ENCODE measurements at regions not wholly inside any gene's neighbourhood (a gene's known extent, or its start where the extent isn't known, plus 50 kb on each side); places are given as distances from the start of the nearest gene placed in this dataset.
"Not testable (repeated sequence)": the region's sequence is repeated elsewhere in the genome, so short reads cannot be mapped to it uniquely, and the experiment has no call there.

DNA sequence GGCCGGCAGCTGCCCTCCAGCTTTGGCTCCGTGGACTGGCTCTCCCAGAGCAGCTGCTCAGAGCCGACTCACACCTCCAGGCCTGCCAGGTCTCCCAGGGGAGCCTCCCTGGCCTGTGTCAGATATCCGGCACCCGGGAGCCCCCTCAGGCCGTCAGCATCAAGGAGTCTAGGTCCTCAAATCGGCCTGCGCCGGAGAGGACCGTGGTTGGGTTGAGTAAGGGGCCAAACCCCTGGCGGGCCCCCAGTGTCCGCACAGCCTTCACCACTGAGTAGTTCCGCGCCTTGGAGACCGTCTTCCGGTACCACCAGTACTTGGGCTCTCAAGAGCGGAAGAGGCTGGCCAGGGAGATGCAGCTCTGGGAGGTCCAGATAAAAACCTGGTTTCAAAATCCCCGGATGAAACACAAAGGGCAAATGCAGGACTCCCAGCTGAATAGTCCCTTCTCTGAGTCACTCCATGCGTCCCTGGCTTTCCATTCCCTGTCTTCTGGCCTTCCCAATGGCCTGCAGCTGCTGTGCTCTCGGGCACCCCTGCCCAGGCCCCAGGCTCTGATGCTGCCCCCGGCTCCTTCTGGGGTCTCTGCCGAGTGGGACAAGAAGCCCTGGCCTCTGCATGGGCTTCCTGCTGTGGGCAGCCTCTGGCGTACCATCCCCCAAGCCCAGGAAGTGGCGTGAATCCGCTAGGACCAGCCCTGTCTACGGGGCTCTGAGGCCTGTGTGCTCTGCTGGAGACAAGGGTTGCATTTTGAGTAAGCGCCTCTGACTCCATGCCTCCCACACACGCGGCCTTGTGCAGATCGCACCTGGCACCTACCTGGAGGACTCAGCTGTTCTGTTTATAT is 245.1 kb upstream of the ATXN7L3B start:
- no peak for ATAC-seq

DNA sequence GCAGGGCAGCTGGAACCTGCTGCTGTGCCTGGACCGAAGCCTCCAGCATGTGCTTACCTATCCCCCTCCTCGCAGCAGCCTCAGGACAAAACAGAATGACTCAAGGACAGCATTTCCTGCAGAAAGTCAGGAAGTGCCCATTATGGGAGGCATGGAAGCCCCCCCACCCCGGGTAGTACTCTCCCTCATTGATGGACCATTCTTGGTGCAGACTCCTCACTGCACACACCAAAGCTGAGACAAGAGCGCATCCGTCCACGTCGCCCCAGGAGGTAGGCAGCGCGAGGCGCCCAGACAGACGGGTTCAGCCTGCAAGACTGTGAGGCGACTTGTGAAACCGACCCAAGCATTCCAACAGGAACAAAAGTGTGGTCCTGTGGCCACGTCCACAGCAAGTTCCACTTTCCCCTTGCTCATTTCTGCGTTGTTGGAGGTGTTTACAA is 243.9 kb upstream of the ATXN7L3B start:
- ATAC-seq, result no peak

DNA sequence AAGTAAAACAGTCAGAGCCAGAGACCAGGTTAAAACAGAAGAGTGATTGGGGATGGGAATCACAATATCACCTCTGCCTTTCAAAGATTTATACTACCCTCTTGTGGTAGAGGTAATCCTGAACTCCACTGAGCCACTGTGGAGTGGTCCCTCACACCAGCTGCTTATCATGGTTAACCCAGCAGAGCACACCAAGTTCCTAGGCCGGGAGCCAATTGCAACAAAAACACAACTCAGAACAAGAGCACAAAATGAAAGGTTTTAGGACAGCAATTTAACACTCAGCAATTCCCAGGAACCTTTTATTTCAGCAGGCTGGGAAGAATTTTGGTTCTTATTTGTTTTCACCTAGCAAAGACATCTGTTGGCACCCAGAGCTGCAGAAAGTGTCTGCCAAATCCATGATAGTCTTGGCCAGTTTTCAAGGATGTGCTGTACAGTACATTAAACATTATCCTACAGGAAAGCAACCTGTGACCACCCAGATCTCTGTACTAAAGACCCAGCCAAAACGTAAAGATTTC is 220.5 kb upstream of the ATXN7L3B start:
- no peak for ATAC-seq

DNA sequence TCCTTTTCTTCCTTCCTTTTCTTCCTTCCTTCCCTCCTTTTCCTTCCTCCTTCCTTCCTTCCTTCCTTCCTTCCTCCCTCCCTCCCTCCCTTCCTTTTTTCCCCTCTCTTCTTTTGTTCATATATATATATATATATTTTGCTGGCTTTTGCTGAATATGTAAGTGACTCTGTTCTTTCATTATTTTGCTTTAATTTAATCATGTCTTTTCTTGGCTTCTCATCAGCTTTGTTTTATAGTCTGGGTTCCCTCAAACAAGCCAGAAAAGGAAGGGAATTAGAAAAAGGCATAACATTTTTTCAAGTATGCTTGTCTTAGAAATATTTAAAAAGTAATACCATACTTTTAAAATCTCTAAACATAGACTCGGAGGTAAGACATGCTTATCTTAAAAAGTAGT is 219.9 kb upstream of the ATXN7L3B start:
- ATAC-seq, result no peak

DNA sequence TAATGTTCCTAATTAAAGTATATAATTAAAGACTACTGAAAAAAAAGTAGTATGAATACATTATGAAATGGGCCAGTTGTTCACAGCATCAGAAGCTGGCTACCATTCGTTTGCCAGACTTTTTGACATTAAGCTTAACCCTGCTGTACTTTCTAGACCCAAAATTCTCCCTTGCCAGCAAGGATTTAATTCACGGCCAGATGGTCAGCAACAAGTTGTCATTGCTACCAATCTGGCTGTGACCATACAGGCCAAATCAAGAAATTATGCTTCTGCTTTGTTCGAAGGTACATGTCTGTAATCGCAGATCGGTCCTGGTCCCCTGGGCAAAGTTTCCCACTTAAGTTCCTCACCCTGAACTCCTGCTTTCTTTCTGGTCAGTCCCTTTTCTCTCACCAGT is 217.7 kb upstream of the ATXN7L3B start:
- ATAC-seq, result no peak

DNA sequence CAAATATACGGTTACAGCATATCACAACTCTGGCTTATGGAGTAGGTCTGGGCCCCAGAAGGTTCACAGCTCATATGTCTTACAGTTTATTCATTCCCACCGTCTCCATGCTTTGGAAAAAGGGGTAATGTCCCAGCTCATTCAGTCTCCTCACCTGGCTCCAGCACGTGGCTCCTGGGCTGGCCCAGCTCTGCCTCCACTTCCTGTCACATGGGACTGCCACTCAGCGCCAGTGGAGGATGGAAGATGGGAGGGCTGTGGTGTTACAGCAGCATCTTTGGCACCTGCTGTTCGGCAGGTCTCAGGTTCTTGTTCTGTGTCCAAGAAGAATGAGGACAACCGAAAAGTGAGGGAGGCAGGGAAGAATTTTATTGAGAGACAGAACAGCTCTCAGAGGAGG is 216.3 kb upstream of the ATXN7L3B start:
- ATAC-seq, result no peak

DNA sequence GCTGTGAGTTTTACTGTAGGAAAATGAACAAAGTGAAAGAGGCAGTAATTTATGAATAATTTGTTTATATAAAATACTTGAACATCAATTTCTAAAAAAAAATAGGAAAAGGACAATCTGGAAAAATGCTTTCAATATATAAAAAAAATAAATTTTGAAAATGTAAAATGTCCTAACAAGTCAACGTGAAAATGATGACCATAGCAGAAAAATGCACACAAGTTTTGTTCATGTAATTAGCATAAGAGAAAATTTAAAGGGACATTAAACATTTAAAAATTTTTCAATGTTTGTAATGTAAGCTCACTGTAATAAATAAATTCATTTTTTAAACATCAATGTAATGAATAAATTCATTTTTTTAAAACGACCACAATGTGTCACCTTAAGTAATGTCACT is 214.8 kb upstream of the ATXN7L3B start:
- no peak for ATAC-seq

DNA sequence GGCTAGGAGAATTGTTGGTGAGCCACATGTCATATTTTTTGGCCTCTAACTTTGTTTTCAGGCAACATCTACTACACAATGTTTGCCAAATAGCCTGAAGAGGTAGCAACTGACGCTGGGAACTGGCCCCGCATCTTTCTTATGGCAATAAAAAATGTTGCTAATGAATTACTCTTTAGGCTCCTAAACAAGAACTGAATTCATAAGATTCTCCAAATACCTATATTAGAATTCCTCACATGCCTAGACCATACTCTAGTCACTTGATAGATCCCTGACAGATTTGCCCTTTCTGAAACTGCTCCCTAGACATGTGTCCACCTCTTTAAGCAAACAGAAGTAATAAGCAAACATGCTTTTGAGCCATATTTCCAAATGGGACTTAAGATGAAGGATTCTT is 209.0 kb upstream of the ATXN7L3B start:
- no peak for ATAC-seq

DNA sequence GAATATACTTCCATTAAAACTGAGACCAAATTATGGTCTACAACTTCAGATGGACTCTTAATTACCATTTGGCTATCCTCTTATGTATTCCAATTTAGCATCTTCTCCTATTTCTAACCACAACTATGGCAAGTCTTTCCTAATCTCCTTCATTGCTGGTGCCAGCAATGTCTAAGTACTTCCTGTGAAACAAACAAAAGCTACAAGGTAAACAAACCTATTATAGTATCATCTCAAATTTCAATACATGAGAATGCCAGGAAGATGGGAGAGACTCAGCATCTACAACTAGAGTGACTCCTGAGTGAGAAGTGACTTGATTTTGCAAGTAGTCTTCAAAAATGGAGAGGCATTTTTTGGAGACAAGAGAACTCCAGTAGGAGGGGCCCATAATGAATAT is 202.9 kb upstream of the ATXN7L3B start:
- ATAC-seq, result no peak

DNA sequence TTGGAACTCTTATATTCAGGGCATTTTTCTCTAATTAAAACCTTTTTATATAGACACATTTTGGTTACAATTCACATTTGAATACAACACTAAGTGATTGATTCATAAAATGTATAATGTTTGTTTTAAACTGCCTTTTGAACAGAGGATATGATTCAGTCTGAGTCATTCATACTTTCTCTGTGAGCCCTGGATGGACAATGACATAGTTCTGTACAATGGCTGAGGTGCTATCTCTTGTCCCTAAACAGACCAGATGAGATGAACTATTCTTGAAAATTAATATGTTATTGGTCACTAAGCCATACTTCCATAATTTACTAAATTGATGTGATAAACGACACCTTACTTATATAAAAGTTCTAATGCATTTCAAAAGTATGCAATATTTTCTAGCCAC is 199.7 kb upstream of the ATXN7L3B start:
- no peak for ATAC-seq

DNA sequence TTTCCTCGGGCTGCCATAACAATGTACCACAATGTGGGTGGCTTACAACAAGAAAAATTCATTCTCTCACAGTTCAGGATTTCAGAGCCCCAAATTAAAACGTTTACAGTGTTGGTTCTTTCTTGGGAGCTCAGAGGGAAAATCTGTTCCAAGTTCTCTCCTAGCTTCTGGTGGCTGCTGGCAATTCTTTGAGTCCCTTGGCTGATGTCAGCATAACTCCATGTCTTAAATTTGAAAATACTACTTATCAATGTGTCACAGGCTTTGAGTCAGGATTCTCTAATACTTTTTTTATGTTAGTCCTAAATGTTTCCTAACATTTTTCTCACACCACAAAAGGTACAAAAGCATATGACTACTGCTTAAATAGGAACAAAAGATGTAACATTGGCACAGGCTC is 198.4 kb upstream of the ATXN7L3B start:
- ATAC-seq, result no peak

DNA sequence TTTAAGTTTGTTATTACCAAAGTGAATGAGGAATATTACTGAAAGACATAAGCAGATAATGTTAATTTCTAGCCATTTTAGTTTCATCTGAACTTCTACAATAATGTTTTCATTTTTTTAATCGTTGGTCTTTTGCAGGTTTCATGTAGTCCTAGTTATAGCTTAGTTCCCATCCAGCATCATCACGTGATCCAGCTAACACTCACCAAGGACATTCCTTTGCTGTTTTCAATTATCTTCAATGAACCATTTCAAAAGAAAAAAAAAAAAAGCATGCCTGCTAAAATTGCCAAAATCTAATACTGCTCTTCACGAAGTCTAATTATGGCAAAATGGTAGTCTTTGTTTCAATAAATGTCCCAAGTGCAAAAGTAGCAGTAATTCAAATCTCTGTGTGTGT is 187.7 kb upstream of the ATXN7L3B start:
- ATAC-seq, result no peak

DNA sequence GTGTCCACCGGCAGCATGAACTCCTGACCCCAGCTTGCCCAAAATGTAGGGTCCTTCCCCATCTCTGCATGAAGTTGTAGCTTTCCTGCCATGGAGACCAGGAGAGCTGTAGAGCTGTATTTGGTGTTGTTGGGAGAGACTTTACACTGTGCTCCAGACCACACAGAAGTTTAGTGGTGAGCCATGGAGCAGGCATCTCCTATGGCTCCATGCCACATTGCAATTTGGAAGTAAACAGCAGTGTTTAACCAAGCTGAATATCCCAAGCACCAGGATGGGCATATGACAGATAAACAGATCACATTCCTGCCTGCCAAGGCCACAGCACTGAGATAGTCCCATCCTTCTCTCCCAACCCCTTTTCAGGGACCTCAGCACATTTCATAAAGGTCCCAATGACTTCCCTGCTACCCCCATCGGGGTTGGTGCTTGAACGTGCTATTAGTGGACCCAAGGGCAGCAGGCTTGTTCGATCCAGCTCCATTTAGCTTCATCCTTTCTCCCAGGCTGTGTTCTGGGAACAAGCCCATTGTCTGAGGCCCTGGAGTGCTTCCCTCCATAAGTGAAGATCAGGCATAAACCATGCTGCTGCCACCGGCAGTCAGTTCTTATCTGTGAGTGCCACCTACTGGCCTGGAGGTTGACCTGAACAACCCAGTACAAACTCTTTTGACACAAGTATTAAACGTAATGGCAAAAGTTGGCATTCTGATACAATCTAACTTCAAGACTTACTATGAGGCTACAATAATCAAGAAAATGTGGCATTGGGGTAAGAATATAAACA is 172.3 kb upstream of the ATXN7L3B start:
- peak; percentile 54 for ATAC-seq

DNA sequence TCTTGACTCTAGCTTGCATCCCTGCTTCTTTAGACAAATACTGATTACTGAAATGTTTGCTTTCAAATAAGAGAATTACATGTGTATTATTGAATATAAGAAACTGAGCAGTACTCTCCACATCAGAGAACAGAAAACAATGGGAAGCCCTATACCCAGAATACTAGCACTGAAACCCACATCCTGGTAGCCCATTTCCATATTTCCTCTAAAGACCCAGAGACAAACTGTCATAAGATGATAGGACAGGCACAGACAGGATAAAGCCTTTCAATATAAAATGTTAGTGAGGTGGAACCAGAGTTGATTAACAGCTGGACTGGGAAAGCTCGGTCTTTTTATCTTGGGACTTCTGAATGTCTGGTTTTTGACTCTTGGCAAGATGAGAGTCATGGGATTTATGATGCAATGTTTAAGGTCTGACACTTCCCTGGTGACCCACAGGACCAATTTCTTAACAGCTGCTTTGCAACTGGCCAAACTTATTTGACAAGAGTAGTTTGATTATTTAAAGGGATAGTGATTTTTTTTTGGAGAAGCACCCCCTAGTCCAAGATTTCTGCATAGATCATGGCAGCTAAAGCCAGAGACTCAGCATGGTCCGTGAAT is 166.9 kb upstream of the ATXN7L3B start:
- no peak for ATAC-seq

DNA sequence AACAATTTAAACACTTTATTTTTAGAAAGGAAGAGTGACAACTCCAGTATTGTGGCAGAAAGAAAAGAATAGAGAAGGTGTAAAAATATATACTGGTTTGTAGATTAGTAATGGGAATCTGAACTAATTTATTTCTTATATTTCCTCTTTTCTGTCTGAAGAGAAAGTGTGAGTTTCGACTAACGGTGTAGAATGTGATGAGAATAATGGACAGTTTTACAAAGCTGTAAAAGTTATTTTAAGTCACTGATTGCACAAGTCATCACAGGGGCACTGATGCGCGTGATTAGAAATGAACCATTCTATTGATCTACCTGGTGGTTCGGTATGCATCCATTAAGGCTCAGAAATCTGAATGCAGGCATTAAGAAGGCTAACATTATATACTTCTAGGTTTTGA is 158.5 kb upstream of the ATXN7L3B start:
- ATAC-seq, result no peak

DNA sequence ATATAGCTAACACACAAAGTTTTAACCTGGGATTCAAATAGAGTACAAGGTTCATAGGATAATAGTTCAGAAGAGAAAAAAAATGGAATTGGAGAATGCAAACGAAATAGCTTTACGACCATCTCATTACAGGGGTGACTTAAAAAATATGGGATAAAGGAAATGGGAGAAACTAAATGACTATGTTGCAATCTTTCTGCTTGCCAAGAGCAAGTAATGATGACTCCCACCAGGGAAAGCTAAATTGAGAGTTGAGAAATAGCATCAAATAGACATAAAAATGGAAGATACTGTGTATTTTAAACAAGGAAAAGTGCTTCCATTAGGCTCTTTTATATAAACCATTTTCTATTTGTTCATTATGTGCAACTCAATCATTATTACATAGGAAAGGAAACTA is 155.7 kb upstream of the ATXN7L3B start:
- ATAC-seq, result no peak

DNA sequence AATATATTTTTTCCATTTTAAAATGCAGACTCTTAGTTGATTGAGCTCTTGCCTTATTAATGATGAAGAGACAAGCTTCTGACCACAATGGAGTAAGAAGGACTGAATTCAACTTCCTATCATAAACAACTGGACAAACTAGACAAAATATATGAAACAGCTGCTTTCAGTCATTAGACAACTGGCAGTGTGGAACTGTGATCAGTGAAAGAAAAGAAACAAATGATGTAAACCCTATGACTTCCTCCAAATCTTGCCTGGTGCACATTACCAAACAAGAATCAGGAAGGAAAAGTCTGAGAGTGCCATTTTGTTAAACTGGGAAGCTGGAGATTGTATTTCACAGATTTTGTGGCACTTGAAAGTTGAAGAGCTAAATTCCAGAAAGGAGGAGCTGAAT is 154.7 kb upstream of the ATXN7L3B start:
- no peak for ATAC-seq

DNA sequence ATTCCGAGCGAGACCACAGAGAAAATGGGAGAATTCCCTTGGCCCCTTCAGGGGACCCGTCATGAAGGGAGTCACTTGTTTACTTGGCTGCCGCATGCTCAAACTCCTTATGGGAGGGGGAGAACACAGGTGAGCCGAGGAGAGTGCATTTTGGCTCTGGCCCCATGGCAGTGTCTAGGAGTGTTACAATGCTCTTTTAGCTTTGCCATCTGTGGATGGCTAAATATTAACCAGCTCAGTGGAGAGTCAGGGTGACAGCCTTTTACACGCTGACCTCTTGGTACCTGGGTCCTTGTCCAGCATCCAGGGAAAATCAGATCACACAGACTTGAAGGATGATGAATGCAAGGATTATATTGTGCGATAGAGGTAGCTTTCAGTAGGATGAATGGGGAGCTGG is 146.4 kb upstream of the ATXN7L3B start:
- ATAC-seq, result no peak

DNA sequence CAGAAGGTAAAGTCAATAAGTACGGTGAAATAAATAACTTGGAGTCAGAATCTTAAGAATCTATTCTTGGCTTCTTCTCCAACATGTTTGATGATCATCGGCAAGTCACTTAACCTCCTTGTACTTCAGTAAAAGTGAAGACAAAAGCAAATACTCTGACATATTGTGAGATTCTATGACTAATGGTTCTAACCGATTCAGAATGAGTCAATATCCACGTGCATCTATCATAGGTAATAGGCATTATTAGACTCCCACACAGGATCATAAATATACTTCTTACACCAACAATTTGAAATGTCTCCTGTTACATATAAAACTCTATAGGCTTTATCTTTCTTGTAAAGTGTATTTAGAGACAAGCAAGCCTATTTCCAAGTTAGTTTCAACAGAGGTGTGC is 144.4 kb upstream of the ATXN7L3B start:
- no peak for ATAC-seq

DNA sequence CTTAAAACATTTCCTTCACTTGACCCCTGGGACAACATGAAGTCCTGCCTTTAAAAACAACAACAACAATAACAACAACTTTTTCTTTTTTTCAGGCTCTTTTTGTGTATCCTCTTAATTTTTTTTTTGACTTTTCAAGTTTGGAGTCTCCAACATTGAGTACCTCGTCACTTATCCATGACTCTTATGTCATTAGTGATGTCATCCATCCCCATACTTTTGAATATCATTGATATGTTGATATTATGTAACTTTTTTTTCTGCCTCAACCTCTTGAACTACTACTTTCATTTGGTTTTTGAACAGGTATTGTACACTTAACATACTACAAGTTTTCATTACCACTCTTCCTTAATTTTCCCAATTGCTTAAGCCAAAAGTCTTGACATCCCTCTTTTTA is 143.0 kb upstream of the ATXN7L3B start:
- ATAC-seq, result no peak

DNA sequence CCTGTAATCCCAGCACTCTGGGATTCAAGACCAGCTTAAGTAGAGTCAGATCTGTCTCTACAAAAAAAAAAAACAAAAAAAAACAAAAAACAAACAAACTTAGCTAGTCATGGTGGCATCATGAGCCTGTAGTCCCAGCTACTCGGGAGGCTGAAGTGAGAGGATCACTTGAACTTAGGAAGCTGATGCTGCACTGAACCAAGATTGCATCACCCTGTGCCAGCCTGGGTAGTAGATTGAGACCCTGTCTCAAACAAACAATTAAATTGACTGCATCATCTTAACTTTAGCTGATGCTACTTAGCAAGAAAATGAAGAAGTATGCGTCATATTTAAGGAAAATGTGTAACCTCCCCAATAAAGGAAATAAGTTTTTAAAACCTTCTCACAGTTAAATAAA is 136.6 kb upstream of the ATXN7L3B start:
- ATAC-seq, result no peak

DNA sequence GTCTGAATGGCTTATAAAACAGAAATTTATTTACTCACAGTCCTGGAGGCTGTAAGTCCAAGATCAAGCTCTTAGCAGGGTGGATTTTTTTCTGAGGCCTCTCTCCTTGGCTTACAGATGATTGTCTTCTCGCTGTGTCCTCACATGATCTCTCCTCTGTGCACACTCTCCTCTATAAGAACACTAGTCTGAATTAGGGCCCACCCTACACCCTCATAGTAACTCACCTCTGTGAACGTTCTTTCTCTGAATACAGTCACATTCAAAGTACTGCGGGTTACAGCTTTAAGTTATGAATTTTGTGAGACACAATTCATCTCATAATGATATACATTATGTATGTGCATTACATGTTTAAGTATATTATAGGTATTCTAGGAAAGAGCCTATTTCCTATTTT is 135.7 kb upstream of the ATXN7L3B start:
- no peak for ATAC-seq

DNA sequence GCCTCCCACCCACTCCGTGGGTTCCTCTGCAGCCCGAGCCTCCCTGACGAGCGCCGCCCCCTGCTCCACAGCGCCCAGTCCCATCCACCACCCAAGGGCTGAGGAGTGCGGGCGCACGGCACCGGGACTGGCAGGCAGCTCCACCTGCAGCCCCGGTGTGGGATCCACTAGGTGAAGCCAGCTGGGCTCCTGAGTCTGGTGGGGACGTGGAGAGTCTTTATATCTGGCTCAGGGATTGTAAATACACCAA is 134.5 kb upstream of the ATXN7L3B start:
- not testable (repeated sequence) for ATAC-seq
